Jurkat, Clone E6-1 (cell line): ENCODE measurements at regions not wholly inside any gene's neighbourhood (a gene's known extent, or its start where the extent isn't known, plus 50 kb on each side); places are given as distances from the start of the nearest gene placed in this dataset.

Experiments used
- DNase-seq: peaks from one replicate; pipeline ENCODE4 v3.0.0-alpha.2; 2011; ENCODE audit warnings: low read depth, low spot score
- H3K4me3 ChIP-seq: 2 replicates; pipeline ENCODE4 v1.5.1; 2011; ENCODE audit warnings: mild to moderate bottlenecking, low read length, control low read depth, moderate library complexity

- no peak for DNase-seq
- H3K4me3 ChIP-seq = no peak overlapping the region
Observed at GRCh38 chr18:40440088-40440487, 1514.9 kb upstream of the PIK3C3 start.

- no peak overlapping the region for H3K4me3 ChIP-seq
- DNase-seq = no peak
Observed at GRCh38 chr18:40437517-40437916, 1517.5 kb upstream of the PIK3C3 start.

DNA sequence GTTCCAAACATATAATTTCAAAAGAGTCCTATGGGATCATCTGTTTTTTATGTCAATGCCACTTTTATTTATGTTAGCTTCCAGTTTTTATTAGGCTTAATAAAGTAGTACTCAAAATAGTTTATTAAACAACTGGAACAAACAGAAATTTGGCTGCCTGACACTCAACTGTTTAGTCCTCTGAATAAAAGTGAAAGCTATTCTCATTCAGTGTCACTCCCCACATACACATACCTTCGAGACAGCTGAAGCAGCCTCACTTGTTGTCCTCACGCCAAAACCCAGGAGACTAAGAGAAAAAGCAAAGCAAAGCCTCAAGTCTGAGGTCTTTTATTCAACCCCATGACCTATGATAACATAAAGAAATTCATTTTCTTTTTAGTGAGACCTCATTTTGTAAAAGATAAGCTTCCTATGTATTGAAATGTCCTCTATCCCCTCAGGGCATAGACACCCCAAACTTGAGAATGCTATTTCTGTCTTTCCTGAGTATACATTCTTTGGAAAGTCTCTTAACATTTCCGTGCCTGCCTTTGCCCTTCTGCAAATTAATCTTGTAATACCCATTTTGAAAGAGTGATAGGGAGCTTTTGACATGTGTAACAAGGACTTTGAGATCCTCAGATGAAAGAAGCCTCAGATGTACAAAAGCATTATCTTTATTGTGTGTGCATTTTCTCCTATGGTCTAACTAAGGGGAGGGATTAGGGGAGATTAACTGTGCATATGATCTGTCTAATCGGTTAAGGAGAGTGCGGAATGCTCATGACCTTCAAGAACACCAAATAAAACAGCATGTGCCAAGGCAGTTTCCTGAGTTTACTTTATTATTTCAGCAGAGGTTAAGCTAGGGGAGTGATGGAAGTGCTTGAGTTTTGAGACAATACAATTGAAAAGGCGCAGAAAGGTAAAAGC lies 1523.7 kb upstream of the PIK3C3 start:
- no peak for DNase-seq
- no peak overlapping the region for H3K4me3 ChIP-seq

- no peak overlapping the region for H3K4me3 ChIP-seq
- no peak for DNase-seq
Observed at GRCh38 chr18:40423291-40423690, 1531.7 kb upstream of the PIK3C3 start.

- DNase-seq = no peak
- no peak overlapping the region for H3K4me3 ChIP-seq
Observed at GRCh38 chr18:40420675-40421074, 1534.4 kb upstream of the PIK3C3 start.

DNA sequence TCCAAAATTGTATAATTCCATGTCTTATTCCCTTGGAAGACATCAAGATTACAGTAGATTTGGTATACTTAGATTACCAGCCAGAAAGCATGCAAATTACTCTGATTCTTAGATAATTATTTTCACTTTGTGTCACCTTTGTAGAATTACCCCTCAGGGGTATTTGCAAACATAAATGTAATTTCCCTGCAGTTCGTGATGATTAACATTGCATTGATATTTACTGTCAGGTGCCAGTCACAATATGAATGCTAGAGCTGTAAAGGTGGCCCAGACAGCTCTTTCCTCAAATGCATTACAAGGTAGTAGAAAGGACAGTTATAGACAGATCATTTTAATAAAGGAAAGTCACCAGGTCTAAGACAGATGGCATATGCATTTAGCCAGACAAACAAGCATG lies 1537.5 kb upstream of the PIK3C3 start:
- no peak overlapping the region for H3K4me3 ChIP-seq
- DNase-seq = no peak

DNA sequence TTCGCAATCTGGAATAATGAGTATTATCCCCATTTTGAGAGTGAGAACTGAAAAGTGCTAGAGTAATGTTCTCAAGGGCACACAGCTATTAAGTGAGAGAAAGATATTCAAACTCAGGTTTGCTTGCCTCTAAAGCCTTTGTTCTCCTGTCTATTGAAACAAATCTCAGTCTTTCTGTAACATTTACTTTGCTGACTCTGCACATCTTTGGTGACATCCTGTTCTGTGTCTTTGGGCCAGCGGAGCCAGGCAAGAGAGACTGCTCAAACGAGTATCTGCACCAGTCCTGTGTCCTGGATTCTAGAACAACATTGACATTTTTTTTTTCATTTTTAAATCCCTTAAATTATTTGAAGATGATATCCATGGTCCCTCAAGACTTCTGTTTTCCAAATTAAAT lies 1539.2 kb upstream of the PIK3C3 start:
- no peak overlapping the region for H3K4me3 ChIP-seq
- no peak for DNase-seq

GRCh38 chr18:40415176-40415791 lies 1539.8 kb upstream of the PIK3C3 start:
- no peak for DNase-seq
- H3K4me3 ChIP-seq = no peak overlapping the region

GRCh38 chr18:40414155-40414754 lies 1540.8 kb upstream of the PIK3C3 start:
- DNase-seq = no peak

DNA sequence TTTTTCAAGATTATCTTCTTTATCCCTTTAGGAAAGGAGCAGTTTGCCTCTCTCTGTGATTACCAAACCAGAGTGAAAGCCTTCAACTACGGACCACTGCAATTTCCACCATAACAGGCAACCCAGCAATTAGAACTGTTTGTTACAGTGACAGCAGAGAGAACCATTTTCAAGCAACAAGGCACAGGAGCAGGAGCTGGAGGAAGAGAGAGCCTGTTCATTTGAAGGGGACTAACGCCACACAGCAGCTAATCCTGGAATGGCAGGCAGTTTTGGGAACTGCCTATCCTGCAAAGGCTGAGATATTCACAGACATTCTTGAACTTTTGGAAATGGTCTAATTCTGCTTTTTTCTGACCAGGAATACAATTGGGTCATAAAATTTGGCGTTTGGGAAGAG lies 1541.9 kb upstream of the PIK3C3 start:
- H3K4me3 ChIP-seq = no peak overlapping the region
- no peak for DNase-seq

More at GRCh38 chr18:40414155-40414754, 1540.8 kb upstream of the PIK3C3 start:
- no peak overlapping the region for H3K4me3 ChIP-seq

DNA sequence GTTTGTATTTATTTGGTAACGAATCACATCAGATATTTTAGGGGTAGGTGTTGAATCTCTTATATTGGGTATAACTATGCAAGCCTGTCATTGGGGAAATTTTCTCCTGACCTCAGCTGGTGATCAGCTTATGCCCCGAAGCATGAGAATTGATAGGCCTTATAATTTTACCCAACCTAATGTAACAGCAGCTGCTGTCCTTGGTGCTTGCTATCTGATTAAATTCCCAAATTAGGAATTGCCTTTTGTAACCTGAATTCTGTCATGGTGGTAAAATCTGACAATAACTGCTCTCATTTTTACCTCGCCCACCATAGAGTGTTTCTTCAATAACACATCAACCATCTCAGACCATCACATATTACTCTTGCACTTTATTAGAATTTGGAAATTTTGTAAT lies 1542.6 kb upstream of the PIK3C3 start:
- no peak for DNase-seq
- H3K4me3 ChIP-seq = no peak overlapping the region

DNA sequence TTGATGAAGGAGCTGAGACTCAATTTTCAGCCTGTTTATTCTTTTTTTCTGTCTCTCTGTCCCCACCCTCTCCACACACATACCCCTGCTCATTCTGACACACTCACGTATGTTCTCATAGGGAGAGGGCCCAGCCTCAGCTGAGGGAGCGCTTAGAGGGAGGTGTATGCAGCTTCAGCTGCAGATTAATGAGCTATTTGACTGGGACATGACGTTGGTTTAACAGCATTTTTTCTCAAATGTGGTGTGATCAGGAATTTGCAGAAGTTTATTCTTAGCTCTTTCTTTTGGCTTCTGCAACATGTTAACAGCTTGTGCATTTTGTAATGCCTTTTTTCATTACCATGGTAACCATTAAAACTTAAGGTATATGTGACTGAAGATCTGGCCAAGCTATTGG lies 1547.1 kb upstream of the PIK3C3 start:
- H3K4me3 ChIP-seq = no peak overlapping the region
- no peak for DNase-seq

GRCh38 chr18:40404284-40404683 lies 1550.8 kb upstream of the PIK3C3 start:
- no peak for DNase-seq
- no peak overlapping the region for H3K4me3 ChIP-seq

DNA sequence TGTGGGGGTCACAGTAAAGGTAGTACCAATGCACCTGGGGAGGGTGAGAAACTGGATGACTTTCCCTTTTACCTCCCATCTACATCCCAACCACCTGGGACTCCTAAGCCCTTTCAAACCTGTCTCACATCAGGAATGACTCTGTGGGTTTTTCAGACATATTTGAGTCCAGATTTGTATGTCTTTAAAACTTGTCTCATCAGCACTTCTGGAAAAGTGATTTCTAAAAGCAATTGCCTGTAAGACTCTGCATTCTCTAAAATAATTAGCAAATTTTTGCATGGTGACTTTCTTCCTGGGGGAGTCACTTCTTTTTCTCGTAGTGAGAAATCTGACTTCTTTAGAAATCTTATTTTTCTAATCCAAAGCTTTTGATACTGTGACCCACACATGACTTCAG lies 1553.0 kb upstream of the PIK3C3 start:
- H3K4me3 ChIP-seq = no peak overlapping the region
- DNase-seq = no peak

GRCh38 chr18:40388121-40388520 lies 1566.9 kb upstream of the PIK3C3 start:
- H3K4me3 ChIP-seq = no peak overlapping the region
- DNase-seq = no peak

DNA sequence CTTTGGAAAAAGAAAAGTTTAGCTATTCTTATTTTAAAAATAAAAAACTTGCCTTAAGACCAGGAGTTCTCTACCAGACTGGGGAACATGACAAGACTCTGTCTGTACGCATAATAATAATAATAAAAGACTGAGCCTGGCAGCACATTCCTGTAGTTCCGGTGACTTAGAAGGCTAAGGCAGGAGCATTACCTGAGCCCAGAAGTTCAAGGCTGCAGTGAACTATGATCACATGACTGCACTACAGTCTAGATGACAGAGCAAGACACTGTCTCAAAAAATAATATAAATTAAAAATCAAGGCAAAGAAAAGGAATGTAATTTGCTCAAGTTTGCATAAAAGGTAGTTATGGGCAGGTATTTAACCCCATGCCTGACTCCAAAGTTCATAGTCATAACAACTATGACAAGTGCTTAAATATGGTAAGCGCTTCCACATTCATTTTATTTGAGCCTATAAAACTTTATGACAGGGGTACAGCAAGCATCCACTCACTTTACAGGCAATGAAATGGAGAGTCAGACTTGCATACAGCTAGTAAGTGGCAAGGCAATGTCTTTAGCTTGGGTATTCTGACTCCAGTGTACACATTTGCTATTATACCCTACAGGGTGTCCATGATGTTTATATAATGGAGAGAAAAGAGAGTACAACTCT lies 1567.8 kb upstream of the PIK3C3 start:
- no peak overlapping the region for H3K4me3 ChIP-seq
- DNase-seq = no peak

GRCh38 chr18:40382197-40382596 lies 1572.8 kb upstream of the PIK3C3 start:
- no peak overlapping the region for H3K4me3 ChIP-seq
- no peak for DNase-seq

DNA sequence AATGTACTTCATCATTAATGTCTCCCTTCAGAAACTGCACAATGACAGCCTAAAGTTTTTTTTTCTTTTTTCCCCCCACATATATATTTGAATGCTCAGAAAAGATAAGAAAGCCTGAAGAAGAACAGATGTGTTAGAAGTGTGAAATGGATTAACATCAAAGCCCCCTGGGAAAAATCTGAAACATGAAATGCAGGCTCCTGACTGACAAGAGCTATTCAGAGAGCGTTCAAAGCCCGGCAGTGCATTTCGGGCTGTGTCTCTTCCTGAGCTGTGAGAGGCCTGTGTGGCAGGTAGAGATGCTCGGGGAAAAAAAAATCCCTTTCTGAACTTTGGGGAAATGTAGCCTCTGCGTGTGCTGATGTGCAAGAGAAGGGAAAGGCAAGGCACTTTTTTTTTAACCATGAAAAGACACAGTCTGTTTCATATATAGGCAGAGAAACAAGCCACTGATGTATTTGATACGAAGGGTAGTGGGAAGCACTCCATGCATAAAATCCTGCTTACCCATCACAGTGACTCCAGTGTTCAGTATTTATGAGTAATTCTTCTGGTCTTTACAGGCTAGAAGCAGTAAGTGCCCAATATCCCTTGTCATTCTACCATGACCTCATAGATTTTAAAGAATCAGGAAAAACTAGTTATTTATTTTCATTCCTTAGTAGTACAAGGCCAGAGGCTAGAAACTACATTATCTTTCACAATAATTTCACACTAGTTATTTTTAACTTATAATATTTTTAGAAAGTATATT lies 1574.2 kb upstream of the PIK3C3 start:
- no peak overlapping the region for H3K4me3 ChIP-seq
- DNase-seq = no peak

GRCh38 chr18:40375837-40376236 lies 1579.2 kb upstream of the PIK3C3 start:
- DNase-seq = no peak
- no peak overlapping the region for H3K4me3 ChIP-seq
